ENCODE measurements at regions not wholly inside any gene's neighbourhood (a gene's known extent, or its start where the extent isn't known, plus 50 kb on each side); places are given as distances from the start of the nearest gene placed in this dataset.

GRCh38 chr2:129892773-129893172, 86.7 kb upstream of the RAB6C start:
- no peaks in the 10 kb centered on the region for H4K20me1 ChIP-seq (ENCODE audit: insufficient read depth)
- ChIA-PET CTCF (no interaction called here), POLR2A (no interaction called here)
- H3K9me2 ChIP-seq: no peaks in the 10 kb centered on the region
- no peak overlapping the region for H3K4me2 ChIP-seq
- no peak overlapping the region for H3K27ac ChIP-seq (ENCODE audit: low read depth in 2 of 2, low read length in 1 of 2)
- no peaks in the 10 kb centered on the region for H3K79me2 ChIP-seq (ENCODE audit: insufficient read depth)
- no peak overlapping the region for H3K9ac ChIP-seq
- DNase-seq: no peak
- H3K36me3 ChIP-seq (replicated peaks in 1 of 2; ENCODE audit: control insufficient read depth in 1 of 2, insufficient read depth in 2 of 2, low read length in 1 of 2): no peaks in the 10 kb centered on the region
- 53% methylated on average over 4 of the region's 6 CpGs for WGBS (ENCODE audit: low lambda C conversion rate)
- no peak overlapping the region for H3K4me3 ChIP-seq (ENCODE audit: low read depth in 2 of 2, low read length in 1 of 2)
- H3F3A ChIP-seq (replicated peaks; ENCODE audit: insufficient read depth): no peaks in the 10 kb centered on the region
- H3K4me1 ChIP-seq (ENCODE audit: control insufficient read depth in 1 of 2, insufficient read depth in 2 of 2, low read depth in 1 of 2, low read length in 1 of 2): no peaks in the 10 kb centered on the region; a peak in 1 of 4 replicates
- no peak for TF ChIP-seq SMC3 (IDR thresholded peaks at IDR 0.05; ENCODE audit: low read depth, low read length)
- TF ChIP-seq FOSL2 (IDR thresholded peaks at IDR 0.05; ENCODE audit: borderline replicate concordance, low read depth): no peak
- TF ChIP-seq, protein P1, sequence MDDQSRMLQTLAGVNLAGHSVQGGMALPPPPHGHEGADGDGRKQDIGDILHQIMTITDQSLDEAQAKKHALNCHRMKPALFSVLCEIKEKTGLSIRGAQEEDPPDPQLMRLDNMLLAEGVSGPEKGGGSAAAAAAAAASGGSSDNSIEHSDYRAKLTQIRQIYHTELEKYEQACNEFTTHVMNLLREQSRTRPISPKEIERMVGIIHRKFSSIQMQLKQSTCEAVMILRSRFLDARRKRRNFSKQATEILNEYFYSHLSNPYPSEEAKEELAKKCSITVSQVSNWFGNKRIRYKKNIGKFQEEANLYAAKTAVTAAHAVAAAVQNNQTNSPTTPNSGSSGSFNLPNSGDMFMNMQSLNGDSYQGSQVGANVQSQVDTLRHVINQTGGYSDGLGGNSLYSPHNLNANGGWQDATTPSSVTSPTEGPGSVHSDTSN (IDR thresholded peaks at IDR 0.05): no peak
- TF ChIP-seq NFIC (IDR thresholded peaks at IDR 0.05; ENCODE audit: borderline replicate concordance): no peak
- no peak for TF ChIP-seq ELF1 (IDR thresholded peaks at IDR 0.05)
- TF ChIP-seq, protein P2, sequence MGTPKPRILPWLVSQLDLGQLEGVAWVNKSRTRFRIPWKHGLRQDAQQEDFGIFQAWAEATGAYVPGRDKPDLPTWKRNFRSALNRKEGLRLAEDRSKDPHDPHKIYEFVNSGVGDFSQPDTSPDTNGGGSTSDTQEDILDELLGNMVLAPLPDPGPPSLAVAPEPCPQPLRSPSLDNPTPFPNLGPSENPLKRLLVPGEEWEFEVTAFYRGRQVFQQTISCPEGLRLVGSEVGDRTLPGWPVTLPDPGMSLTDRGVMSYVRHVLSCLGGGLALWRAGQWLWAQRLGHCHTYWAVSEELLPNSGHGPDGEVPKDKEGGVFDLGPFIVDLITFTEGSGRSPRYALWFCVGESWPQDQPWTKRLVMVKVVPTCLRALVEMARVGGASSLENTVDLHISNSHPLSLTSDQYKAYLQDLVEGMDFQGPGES (IDR thresholded peaks at IDR 0.05; ENCODE audit: low read depth, low read length): no peak
- TF ChIP-seq, protein P3, sequence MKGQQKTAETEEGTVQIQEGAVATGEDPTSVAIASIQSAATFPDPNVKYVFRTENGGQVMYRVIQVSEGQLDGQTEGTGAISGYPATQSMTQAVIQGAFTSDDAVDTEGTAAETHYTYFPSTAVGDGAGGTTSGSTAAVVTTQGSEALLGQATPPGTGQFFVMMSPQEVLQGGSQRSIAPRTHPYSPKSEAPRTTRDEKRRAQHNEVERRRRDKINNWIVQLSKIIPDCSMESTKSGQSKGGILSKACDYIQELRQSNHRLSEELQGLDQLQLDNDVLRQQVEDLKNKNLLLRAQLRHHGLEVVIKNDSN (IDR thresholded peaks at IDR 0.05; ENCODE audit: borderline replicate concordance, low read depth): no peak
- no peak for TF ChIP-seq GATA2 (CRISPR knock-in tag; IDR thresholded peaks at IDR 0.05)
- no peak for TF ChIP-seq TCF12 (IDR thresholded peaks at IDR 0.05)
- no peak for TF ChIP-seq MEF2A (IDR thresholded peaks at IDR 0.05; ENCODE audit: borderline replicate concordance, low read depth)
- TF ChIP-seq EZH2phosphoT487 (IDR thresholded peaks at IDR 0.05; ENCODE audit: borderline replicate concordance, low read depth): no peak
- TF ChIP-seq FOXJ3 (CRISPR knock-in tag; IDR thresholded peaks at IDR 0.05): no peak
- no peak for TF ChIP-seq SIN3A (IDR thresholded peaks at IDR 0.05; ENCODE audit: borderline replicate concordance, low read depth, low read length)
- no peak for TF ChIP-seq NRF1 (IDR thresholded peaks at IDR 0.05; ENCODE audit: low read depth, low read length)
- TF ChIP-seq RFX5 (IDR thresholded peaks at IDR 0.05; ENCODE audit: low read length): no peak
- TF ChIP-seq FOXM1 (IDR thresholded peaks at IDR 0.05; ENCODE audit: low read depth): no peak
- TF ChIP-seq TAF1 (IDR thresholded peaks at IDR 0.05; ENCODE audit: borderline replicate concordance, low read depth, low read length): no peak
- TF ChIP-seq, protein P4, sequence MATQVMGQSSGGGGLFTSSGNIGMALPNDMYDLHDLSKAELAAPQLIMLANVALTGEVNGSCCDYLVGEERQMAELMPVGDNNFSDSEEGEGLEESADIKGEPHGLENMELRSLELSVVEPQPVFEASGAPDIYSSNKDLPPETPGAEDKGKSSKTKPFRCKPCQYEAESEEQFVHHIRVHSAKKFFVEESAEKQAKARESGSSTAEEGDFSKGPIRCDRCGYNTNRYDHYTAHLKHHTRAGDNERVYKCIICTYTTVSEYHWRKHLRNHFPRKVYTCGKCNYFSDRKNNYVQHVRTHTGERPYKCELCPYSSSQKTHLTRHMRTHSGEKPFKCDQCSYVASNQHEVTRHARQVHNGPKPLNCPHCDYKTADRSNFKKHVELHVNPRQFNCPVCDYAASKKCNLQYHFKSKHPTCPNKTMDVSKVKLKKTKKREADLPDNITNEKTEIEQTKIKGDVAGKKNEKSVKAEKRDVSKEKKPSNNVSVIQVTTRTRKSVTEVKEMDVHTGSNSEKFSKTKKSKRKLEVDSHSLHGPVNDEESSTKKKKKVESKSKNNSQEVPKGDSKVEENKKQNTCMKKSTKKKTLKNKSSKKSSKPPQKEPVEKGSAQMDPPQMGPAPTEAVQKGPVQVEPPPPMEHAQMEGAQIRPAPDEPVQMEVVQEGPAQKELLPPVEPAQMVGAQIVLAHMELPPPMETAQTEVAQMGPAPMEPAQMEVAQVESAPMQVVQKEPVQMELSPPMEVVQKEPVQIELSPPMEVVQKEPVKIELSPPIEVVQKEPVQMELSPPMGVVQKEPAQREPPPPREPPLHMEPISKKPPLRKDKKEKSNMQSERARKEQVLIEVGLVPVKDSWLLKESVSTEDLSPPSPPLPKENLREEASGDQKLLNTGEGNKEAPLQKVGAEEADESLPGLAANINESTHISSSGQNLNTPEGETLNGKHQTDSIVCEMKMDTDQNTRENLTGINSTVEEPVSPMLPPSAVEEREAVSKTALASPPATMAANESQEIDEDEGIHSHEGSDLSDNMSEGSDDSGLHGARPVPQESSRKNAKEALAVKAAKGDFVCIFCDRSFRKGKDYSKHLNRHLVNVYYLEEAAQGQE (IDR thresholded peaks at IDR 0.05; ENCODE audit: low read depth, low read length): no peak
- TF ChIP-seq TEAD4 (IDR thresholded peaks at IDR 0.05; ENCODE audit: borderline replicate concordance, insufficient read depth): no peak
- no peak overlapping the region for H2AFZ ChIP-seq (ENCODE audit: low read depth)
- no peaks in the 10 kb centered on the region for H3K27me3 ChIP-seq (ENCODE audit: insufficient read depth)
- no peaks in the 10 kb centered on the region for H3K9me3 ChIP-seq

All from SK-N-SH (cell line).